ENCODE measurements at regions not wholly inside any gene's neighbourhood (a gene's known extent, or its start where the extent isn't known, plus 50 kb on each side); places are given as distances from the start of the nearest gene placed in this dataset.
"Not testable (repeated sequence)": the region's sequence is repeated elsewhere in the genome, so short reads cannot be mapped to it uniquely, and the experiment has no call there.

DNA sequence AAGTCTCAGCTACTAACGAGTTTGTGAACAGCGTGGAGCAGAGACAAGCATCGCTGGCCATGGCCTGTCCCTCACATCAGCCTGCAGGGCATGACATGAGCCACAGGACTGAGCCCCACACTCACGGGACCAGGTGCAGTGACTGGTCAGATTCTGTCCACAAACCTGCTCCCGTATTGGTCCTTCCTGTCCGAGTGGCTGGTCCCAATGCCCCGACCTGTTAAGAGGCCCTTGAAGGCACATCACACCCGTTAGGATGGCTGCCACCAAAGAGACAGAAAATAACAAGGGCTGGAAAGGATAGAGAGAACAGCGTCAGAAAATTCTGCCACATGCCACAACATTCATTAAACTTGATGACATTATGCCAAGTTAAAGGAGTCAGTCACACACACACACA, 403.2 kb upstream of the MYT1L start:
- DNase-seq (ENCODE audit: low read depth in 4 of 4, low spot score in 3 of 4), result no peak

DNA sequence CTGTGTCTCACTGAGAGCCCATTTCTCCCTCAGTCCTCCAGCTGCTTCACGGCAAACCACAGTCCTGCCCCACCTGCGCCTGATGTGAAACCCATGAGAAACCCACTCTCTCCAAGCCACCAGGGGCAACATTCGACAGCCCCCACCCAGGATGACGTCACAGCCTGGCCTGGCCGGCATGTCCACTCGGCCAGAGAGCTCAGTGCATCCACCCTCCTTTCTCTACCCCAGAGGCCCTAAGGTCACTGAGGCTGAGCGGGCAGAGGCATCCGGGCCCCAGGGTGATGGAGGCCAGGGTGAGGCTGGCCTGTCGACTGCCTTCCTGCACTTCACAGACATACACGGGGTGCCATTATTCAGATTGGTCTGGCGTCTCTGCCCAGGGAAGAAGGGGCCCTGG, 402.7 kb upstream of the MYT1L start:
- DNase-seq (ENCODE audit: low read depth in 4 of 4, low spot score in 3 of 4), result no peak

DNA sequence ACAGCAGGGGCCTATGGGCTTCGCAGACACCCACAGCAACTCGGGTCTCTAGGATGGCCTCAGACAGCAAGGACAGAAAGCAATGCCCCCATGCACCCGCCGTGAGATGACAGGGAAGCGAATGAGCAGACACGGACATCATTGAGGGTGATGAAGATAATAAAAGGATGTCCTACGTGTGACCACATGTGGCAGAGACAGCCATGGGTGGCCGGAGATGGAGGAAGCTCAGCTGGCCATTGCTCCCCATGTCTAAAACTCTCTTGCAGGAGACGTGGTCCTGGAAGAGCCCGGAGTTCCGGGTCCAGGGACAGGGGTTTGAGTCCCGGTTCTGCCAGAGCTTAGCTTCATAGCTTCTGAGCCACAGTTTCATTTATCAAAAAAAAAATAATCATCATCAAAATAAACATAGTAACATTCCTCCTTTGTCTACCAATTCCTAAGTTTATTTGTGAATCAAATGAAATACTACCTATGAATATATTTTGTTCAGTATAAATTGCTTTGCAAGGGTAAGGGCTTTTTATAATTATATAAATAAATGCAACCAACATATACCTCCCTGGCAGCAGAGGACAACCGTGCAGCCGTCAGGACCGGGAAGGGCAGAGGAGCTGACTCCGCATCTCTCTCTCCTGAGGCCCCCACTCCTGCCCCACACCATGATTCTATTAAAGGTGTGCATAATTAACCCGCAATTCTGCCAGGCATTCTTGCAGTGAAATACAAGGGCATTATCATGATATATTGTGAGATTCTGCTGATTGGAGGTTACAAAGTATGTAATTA, 401.4 kb upstream of the MYT1L start:
- no peak for DNase-seq (ENCODE audit: low read depth in 4 of 4, low spot score in 3 of 4)

DNA sequence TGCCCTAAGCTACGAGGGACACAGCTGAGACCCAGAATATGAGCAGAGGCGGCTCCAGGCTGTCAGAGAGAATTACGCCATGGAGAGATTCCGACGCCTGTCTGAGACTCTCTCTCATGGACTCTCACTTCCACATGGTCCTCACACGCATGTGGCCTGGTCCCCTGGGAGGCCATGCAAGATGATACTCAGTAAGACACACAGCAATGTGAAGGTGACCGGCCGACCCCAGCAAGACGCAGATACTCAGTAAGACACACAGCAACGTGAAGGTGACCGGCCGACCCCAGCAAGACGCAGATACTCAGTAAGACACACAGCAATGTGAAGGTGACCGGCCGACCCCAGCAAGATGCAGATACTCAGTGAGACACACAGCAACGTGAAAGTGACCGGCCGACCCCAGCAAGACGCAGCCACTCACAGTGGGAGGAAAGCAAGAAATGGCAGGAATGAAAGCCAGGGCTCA, 400.8 kb upstream of the MYT1L start:
- no peak for DNase-seq (ENCODE audit: low read depth in 4 of 4, low spot score in 3 of 4)

DNA sequence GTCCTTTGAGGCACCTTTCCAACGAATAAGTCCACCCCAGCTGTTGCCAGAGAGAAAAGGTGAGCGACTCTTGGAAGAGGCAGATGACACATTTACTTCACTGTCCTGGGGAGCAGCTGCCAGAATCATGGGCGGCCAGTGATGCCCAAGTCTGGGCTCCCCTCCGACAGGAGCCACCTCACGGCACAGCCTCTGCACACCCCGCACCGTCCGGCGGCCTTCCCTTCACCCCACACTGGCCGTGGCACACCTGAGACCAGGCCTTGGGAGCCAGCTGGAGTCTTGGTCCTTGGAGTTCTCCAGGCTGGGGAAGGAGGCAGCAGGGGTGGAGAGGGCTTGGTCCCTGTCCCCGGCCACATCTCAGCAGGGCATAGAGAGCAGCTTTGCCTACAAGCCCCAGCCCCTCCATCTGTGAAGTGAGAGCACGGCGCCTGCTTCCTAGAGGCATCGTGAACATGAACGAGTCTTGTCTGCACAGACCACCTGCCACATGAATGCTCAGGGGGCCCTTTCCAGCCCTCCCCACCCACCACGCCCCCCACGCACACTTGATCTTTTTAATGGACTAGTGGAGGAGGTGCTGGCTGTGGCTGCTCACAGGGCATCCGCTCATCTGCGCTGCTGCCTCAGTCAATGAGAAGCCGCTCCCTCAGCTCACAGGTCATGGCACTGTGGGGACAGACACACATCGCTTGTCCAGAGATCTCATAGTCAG, 400.2 kb upstream of the MYT1L start:
- DNase-seq (ENCODE audit: low read depth in 4 of 4, low spot score in 3 of 4), result no peak

DNA sequence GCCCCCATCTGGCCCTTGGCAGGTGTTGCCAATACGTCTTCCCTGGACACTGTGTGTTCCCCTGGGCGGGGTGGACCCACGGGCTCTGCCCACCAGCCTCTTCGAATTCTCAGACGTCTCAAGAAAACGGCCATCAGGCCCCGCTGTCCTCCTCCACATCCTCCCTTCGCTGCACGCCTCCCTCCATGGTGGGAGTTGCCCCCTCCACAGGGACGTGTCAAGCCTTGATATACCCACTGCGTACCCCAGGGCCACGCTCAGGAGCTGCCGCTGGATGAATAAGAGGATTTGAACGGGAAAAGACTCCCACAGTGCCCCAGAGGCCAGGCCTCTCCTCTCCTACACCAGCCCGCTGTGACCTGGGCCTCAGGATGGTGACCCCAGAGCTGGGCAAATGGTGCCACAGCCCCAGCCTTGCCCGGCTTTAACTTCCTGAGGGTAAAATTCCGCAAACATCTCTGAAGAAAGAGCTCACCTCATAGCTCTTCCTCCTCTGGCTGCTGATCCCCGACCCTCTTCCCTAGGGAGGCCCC, 399.3 kb upstream of the MYT1L start:
- no peak for DNase-seq (ENCODE audit: low read depth in 4 of 4, low spot score in 3 of 4)

DNA sequence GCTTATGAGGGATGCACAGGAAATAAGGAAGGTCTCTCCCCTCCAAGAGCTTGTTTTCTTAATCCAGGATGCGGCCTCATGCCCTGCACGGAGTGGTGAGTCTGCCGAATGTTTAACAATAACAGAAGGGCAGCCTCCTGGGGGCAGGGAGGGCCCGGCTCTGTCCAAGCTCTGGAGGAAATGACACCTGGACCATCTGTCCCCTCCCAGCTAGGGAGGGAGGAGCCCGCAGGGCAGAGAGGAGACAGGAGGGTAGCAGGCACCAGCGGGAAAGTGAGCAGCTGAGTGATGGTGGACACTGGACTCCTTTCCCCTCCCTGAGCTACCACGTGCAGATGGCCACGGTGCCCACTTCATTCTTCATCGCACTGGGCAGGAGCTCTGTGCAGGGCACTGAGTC, 398.2 kb upstream of the MYT1L start:
- no peak for DNase-seq (ENCODE audit: low read depth in 4 of 4, low spot score in 3 of 4)

DNA sequence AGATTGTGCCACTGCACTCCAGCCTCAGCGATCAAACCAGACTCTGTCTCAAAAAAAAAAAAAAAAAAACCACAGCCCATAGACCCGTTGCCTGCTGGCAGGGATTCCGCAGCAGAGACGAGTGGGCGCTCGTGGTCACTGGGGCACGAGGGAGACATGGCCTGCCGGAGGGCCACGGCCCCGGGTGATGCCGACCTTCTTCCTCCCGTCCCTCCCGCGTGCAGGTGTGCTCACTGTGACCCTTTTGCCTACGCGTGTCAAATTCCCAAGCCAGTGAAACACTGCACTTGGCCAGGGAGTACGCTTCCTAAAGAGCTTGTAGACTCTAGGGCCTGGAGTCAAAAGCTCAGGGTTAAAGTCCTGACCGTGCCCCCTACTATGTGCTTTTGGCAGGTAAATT, 397.6 kb upstream of the MYT1L start:
- no peak for DNase-seq (ENCODE audit: low read depth in 4 of 4, low spot score in 3 of 4)

DNA sequence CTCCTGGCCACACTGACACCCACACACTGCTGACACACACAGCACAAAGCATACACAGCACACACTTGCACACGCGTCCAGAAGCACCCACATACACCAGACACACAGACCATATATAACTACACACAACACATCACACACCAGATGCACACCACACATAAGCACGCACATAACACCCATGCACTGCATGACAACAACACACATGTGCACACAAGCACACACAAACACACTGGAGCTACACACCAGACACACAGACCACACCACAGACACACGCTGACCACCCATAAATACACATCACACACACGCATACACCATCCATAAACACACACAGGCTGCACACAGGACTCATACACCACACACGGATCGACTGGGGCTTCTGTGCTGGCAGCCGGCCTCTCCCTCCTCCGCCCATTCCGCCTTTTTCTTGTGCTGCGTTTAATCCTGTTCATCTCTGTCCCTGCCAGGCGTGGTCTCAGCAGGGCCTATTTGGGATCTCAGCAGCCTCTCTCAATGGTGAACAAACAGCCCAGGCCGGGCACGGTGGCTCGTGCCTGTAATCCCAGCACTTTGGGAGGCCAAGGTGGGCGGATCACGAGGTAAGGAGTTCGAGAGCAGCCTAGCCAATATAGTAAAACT, 396.9 kb upstream of the MYT1L start:
- DNase-seq (ENCODE audit: low read depth in 4 of 4, low spot score in 3 of 4), result no peak

DNA sequence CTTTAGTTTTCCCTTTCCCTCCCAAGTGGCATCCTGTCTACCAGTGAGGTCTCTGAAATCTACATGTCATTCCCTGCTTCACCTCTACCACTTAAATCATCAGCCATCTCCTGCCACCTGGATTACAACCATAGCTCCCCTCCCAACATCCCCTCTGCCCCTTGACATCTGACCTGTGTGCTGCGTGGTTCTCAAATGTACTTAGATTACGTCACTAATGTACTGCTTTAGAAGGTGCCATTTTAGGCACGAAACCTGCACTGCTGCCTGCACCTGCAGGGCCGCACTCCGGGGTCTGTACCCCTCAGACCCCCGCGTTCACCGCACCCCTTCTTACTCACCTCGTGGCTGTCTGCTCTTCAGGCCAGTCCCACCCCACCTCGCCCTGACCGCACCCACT, 395.1 kb upstream of the MYT1L start:
- no peak for DNase-seq (ENCODE audit: low read depth in 4 of 4, low spot score in 3 of 4)

DNA sequence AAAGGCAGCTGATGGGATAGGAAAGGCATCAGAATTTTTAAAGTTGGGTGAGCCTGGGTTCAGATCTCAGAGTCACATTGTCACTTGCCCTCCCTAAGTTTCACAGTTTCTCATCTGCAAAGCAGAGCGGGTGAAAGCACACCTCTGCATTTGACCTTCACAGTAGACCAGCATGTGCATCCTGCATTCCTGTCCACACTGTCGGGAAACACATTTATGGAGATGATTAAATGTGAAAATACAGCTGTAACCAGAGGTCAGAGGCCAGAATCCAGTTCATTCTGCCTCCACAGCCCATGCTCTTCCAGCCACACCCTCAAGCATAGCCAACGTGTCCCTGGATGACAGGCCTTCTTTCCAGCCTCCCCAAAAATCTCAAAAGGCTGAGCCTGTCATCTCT, 392.0 kb upstream of the MYT1L start:
- DNase-seq (ENCODE audit: low read depth in 4 of 4, low spot score in 3 of 4), result no peak

DNA sequence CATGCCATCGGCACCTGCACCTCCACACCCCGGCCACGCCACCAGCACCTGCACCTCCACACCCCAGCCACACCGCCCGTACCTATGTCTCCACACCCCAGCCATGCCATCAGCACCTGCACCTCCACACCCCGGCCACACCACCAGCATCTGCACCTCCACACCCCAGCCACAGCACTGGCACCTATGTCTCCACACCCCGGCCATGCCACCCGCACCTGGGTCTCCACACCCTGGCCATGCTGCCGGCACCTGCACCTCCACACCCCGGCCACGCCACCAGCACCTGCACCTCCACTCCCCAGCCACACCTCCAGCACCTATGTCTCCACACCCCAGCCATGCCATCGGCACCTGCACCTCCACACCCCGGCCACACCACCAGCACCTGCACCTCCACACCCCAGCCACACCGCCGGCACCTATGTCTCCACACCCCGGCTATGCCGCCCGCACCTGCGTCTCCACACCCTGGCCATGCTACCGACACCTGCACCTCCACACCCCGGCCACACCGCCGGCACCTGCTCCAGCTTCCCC, 390.3 kb upstream of the MYT1L start:
- no peak for DNase-seq (ENCODE audit: low read depth in 4 of 4, low spot score in 3 of 4)

DNA sequence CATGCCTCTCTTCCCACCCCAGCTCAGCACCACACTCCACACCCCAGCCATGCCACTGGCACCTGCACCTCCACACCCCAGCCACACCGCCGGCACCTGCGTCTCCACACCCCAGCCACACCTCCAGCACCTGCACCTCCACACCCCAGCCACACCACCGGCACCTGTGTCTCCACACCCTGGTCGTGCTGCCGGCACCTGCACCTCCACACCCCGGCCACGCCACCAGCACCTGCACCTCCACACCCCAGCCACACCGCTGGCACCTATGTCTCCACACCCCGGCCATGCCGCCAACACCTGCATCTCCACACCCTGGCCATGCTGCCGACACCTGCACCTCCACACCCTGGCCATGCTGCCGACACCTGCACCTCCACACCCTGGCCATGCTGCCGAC, 389.7 kb upstream of the MYT1L start:
- DNase-seq (ENCODE audit: low read depth in 4 of 4, low spot score in 3 of 4), result not testable (repeated sequence)

DNA sequence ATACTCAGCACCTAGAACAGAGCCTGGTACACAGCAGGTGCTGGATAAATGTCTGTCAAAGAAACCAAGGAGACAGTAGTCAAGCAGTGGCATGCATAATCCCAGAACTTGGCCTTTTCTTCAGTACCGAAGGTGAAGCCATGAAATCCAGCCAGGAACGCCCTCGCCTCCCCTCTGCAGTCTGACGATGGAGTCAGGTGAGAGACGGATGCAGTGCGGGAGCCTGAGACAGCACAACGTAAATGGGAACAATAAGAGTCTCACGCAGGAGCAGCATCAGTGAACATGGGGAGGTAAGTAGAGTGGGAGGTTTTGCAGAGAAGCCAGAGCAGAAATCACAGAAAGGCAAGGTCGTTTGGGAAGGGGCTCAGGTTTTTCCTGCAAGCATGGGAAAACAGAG, 389.3 kb upstream of the MYT1L start:
- no peak for DNase-seq (ENCODE audit: low read depth in 4 of 4, low spot score in 3 of 4)

DNA sequence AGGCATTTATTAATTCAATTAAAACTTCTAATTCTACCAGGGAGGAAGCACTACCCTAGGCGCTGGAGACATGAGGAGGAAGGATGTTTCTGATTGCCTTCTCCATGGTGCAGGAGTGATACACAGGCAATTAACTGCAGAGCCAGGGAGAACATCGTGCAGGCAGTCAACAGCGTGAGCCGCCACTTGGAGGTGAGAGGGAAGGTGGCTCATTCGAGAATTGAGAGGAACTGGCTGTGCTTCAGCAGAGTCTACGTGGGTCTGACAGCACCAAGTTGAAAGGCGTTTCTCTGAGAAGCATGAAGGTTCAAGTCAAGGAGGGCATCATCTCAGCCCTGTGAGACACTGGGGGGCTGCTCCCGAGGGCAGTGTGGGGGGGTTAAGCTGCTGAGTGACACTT, 388.7 kb upstream of the MYT1L start:
- DNase-seq (ENCODE audit: low read depth in 4 of 4, low spot score in 3 of 4), result no peak

DNA sequence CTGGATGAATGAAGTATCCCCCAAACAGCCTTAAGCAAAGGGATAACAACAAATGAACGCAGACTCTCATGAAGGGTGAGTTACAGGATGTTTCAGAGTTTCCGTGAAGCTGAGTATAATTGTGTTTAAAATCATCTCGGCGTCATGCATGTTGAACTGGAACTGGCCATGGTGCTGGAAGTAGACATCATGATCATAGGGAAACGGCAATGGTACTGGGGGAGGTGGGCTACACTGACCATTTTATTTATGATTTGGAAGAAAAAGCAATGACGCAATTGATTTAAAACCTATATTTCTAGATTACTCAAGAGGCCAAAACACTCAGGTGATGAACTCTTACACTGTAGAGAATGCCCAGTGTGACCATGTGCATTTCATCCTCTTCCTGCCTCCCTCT, 387.9 kb upstream of the MYT1L start:
- DNase-seq (ENCODE audit: low read depth in 4 of 4, low spot score in 3 of 4), result peak in 2 of 4 donors; percentile 15 to 24

DNA sequence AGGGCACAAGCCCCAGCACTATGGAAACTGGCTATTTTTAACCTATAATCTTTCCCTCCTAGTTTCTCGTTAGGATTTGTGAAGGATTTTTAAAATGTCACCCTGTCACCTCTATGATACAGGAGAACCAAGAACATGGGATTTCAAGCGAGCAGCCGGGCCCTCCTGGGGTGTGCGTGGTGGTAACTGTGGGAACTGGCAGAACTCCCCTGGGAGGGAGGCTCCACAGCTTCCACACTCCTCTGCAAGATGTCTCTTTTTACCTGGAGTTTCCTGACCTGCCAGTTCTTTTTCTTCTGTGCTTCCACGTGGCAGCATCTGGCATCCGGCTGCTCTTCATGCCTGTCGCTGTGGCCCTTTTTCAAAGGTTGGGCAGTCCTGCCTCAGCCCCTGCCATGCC, 386.3 kb upstream of the MYT1L start:
- DNase-seq (ENCODE audit: low read depth in 4 of 4, low spot score in 3 of 4), result no peak

DNA sequence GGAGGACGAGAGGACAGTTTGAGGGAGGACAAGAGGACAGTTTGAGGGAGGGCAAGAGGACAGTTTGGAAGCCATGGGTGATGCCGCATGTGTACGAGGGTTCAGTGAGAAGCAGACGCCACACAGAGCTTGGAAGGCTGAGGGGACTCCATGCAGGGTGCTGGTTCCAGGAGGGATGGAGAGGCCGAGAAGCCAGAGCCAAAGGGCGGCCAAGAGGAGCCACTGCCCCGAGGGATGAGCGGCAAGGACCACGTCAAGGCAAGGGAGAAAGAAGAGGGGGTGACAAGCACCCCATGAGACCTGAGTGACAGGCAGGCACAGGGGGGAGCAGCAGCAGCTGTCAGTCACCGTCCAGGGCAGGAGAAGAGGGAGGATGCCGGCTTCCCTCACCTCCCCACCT, 385.7 kb upstream of the MYT1L start:
- no peak for DNase-seq (ENCODE audit: low read depth in 4 of 4, low spot score in 3 of 4)

DNA sequence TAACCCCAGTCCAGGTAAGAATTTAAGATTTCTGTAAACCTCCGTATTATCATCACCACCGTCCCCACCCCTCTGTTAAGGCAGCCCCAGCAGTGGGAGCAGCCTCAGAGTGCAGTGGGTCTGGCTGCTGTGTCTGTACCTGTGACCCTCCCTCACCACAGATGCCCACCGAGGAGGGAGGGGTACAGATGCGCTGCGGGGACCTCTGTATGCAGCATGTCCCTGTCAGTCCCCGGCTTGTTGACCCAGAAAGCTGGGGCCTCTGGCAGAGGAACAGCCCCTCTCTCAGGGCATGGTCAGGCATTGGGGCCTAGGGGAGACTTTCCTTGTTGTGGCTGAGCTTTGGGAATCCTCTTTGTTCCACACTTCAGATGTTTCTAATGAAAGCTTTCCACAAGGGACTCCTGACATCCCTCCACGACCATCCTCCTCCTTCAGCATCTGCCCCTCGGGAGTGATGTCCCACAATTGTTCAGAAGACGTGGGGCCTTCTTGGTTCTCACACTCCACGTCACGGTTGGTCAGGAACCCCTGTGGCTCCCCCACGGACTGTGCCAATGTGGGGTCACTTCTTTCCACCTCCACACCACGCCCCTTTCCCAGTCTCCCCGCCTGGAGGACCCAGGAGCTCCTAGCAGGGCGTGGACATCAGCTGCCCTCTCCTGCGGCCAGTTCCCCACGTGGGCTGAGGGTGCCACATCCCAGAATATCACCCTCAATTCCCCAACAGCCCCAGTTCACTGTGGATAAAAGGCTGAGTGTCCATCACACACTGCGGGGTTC, 384.2 kb upstream of the MYT1L start:
- DNase-seq (ENCODE audit: low read depth in 4 of 4, low spot score in 3 of 4), result no peak

DNA sequence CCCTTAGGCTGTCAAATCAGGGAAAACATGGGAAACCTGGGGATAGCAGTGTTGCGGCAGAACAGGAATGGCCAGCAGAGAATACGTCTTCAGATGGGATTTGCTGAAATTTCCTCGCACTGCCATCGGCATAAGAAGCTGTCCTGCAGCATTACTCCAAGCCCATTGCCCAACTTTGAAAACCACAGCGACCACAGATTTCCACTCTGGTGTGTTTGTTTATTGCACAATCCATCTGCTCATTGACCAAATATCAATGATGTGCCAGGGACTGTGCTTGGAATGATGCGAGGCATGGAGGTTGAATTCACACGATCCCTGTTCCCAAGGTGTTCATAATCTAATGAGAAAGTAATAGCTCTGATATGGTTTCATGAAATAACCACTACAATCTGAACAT, 383.3 kb upstream of the MYT1L start:
- no peak for DNase-seq (ENCODE audit: low read depth in 4 of 4, low spot score in 3 of 4)

DNA sequence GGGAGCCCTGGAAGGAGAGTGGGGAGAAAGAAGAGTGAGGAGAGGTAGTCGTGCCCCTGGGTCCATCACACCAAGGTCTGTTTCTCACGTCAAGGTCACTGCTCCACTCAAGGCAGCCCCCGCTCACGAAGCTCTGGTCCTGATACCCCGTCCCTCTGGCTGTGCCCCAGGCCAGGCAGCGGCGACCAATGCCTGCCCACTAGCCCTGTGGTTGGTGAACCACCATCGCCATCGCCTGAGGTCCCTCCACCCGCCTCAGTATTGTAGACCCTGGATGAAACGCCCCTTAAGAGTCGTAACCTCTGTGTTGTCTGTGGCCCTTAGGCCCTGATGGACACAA, 378.3 kb upstream of the MYT1L start:
- DNase-seq (ENCODE audit: low read depth in 4 of 4, low spot score in 3 of 4), result no peak

Data from right renal pelvis (tissue), 4 donors.